ENCODE measurements at regions not wholly inside any gene's neighbourhood (a gene's known extent, or its start where the extent isn't known, plus 50 kb on each side); places are given as distances from the start of the nearest gene placed in this dataset.

GRCh38 chr2:6069381-6069780 lies 377.2 kb downstream of the SOX11 start:
- no peaks in the 10 kb centered on the region for H3K27me3 ChIP-seq (ENCODE audit: insufficient read depth, low read depth, low read length)
- H3K4me2 ChIP-seq (ENCODE audit: low read length): peak overlapping the region; percentile 32
- H3K79me2 ChIP-seq (replicated peaks; ENCODE audit: insufficient read depth, low read length): peaks cover 26% of the 10 kb centered on the region
- peak overlapping the region; percentile 38 for H2AFZ ChIP-seq (ENCODE audit: low read depth, low read length)
- TF ChIP-seq, protein P1, sequence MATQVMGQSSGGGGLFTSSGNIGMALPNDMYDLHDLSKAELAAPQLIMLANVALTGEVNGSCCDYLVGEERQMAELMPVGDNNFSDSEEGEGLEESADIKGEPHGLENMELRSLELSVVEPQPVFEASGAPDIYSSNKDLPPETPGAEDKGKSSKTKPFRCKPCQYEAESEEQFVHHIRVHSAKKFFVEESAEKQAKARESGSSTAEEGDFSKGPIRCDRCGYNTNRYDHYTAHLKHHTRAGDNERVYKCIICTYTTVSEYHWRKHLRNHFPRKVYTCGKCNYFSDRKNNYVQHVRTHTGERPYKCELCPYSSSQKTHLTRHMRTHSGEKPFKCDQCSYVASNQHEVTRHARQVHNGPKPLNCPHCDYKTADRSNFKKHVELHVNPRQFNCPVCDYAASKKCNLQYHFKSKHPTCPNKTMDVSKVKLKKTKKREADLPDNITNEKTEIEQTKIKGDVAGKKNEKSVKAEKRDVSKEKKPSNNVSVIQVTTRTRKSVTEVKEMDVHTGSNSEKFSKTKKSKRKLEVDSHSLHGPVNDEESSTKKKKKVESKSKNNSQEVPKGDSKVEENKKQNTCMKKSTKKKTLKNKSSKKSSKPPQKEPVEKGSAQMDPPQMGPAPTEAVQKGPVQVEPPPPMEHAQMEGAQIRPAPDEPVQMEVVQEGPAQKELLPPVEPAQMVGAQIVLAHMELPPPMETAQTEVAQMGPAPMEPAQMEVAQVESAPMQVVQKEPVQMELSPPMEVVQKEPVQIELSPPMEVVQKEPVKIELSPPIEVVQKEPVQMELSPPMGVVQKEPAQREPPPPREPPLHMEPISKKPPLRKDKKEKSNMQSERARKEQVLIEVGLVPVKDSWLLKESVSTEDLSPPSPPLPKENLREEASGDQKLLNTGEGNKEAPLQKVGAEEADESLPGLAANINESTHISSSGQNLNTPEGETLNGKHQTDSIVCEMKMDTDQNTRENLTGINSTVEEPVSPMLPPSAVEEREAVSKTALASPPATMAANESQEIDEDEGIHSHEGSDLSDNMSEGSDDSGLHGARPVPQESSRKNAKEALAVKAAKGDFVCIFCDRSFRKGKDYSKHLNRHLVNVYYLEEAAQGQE (IDR thresholded peaks at IDR 0.05; ENCODE audit: borderline replicate concordance): no peak
- TF ChIP-seq EZH2 (IDR thresholded peaks at IDR 0.05; ENCODE audit: borderline replicate concordance, insufficient read depth, low read length, poor library complexity, severe bottlenecking) (no peak), MXI1 (conservative IDR thresholded peaks at IDR 0.05; ENCODE audit: poor library complexity, severe bottlenecking) (no peak), POLR2AphosphoS5 (IDR thresholded peaks at IDR 0.05) (peak; percentile 40), TAF1 (IDR thresholded peaks at IDR 0.05; ENCODE audit: low read depth) (no peak), SMC3 (conservative IDR thresholded peaks at IDR 0.05; ENCODE audit: poor library complexity) (peak; percentile 8), EP300 (conservative IDR thresholded peaks at IDR 0.05; ENCODE audit: poor library complexity, severe bottlenecking) (peak; percentile 38), RAD21 (conservative IDR thresholded peaks at IDR 0.05) (no peak)
- TF ChIP-seq, protein P2, sequence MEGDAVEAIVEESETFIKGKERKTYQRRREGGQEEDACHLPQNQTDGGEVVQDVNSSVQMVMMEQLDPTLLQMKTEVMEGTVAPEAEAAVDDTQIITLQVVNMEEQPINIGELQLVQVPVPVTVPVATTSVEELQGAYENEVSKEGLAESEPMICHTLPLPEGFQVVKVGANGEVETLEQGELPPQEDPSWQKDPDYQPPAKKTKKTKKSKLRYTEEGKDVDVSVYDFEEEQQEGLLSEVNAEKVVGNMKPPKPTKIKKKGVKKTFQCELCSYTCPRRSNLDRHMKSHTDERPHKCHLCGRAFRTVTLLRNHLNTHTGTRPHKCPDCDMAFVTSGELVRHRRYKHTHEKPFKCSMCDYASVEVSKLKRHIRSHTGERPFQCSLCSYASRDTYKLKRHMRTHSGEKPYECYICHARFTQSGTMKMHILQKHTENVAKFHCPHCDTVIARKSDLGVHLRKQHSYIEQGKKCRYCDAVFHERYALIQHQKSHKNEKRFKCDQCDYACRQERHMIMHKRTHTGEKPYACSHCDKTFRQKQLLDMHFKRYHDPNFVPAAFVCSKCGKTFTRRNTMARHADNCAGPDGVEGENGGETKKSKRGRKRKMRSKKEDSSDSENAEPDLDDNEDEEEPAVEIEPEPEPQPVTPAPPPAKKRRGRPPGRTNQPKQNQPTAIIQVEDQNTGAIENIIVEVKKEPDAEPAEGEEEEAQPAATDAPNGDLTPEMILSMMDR (IDR thresholded peaks at IDR 0.05; ENCODE audit: poor library complexity, severe bottlenecking): no peak
- H4K20me1 ChIP-seq (ENCODE audit: insufficient read depth): no peaks in the 10 kb centered on the region
- H3K36me3 ChIP-seq (ENCODE audit: insufficient read depth, low read length): no peaks in the 10 kb centered on the region
- H3K9me3 ChIP-seq (ENCODE audit: low read length): no peaks in the 10 kb centered on the region
- no peaks in the 10 kb centered on the region for H3K9me2 ChIP-seq (ENCODE audit: insufficient read depth, low read length)
- H3K4me3 ChIP-seq (ENCODE audit: low read length): peak overlapping the region; percentile 38
- peak overlapping the region; percentile 95 for H3K27ac ChIP-seq (ENCODE audit: low read length)
- H3K9ac ChIP-seq (ENCODE audit: low read length): peak overlapping the region; percentile 64
- H3F3A ChIP-seq (ENCODE audit: insufficient read depth, low read length, poor library complexity, severe bottlenecking): peaks cover 9% of the 10 kb centered on the region

GRCh38 chr2:6071519-6071918 lies 379.3 kb downstream of the SOX11 start:
- H3K9me2 ChIP-seq (ENCODE audit: insufficient read depth, low read length): no peaks in the 10 kb centered on the region
- H4K20me1 ChIP-seq (ENCODE audit: insufficient read depth): no peaks in the 10 kb centered on the region
- peaks cover 9% of the 10 kb centered on the region for H3F3A ChIP-seq (ENCODE audit: insufficient read depth, low read length, poor library complexity, severe bottlenecking)
- no peak overlapping the region for H2AFZ ChIP-seq (ENCODE audit: low read depth, low read length)
- H3K9me3 ChIP-seq (ENCODE audit: low read length): no peaks in the 10 kb centered on the region
- H3K9ac ChIP-seq (ENCODE audit: low read length): peak overlapping the region; percentile 74
- no peaks in the 10 kb centered on the region for H3K36me3 ChIP-seq (ENCODE audit: insufficient read depth, low read length)
- peak overlapping the region; percentile 56 for H3K4me3 ChIP-seq (ENCODE audit: low read length)
- peaks cover 33% of the 10 kb centered on the region for H3K79me2 ChIP-seq (replicated peaks; ENCODE audit: insufficient read depth, low read length)
- peak overlapping the region; percentile 95 for H3K27ac ChIP-seq (ENCODE audit: low read length)
- TF ChIP-seq RAD21 (conservative IDR thresholded peaks at IDR 0.05) (peak; percentile 25), MXI1 (conservative IDR thresholded peaks at IDR 0.05; ENCODE audit: poor library complexity, severe bottlenecking) (no peak), EZH2 (IDR thresholded peaks at IDR 0.05; ENCODE audit: borderline replicate concordance, insufficient read depth, low read length, poor library complexity, severe bottlenecking) (no peak), POLR2AphosphoS5 (IDR thresholded peaks at IDR 0.05) (peak; percentile 61), SMC3 (conservative IDR thresholded peaks at IDR 0.05; ENCODE audit: poor library complexity) (peak; percentile 43), TAF1 (IDR thresholded peaks at IDR 0.05; ENCODE audit: low read depth) (no peak), EP300 (conservative IDR thresholded peaks at IDR 0.05; ENCODE audit: poor library complexity, severe bottlenecking) (peak; percentile 70)
- TF ChIP-seq, protein P1 (IDR thresholded peaks at IDR 0.05; ENCODE audit: borderline replicate concordance): no peak
- TF ChIP-seq, protein P2 (IDR thresholded peaks at IDR 0.05; ENCODE audit: poor library complexity, severe bottlenecking): no peak
- peak overlapping the region; percentile 77 for H3K4me2 ChIP-seq (ENCODE audit: low read length)
- H3K27me3 ChIP-seq (ENCODE audit: insufficient read depth, low read depth, low read length): no peaks in the 10 kb centered on the region

Data from neural cell (in vitro differentiated cells).